Glomerular endothelial cell (primary cell): ENCODE measurements at regions not wholly inside any gene's neighbourhood (a gene's known extent, or its start where the extent isn't known, plus 50 kb on each side); places are given as distances from the start of the nearest gene placed in this dataset.
"Not testable (repeated sequence)": the region's sequence is repeated elsewhere in the genome, so short reads cannot be mapped to it uniquely, and the experiment has no call there.

Experiments used
- DNase-seq: peaks from one replicate; pipeline ENCODE4 v3.0.0-alpha.2; 2011; ENCODE audit warnings: low read depth, low spot score; ENCODE audit errors: extremely low read depth

GRCh38 chr2:143891879-143892308 is 628.0 kb downstream of the ZEB2 start:
- DNase-seq, result no peak

- no peak for DNase-seq
These were observed 629.1 kb downstream of the ZEB2 start for GRCh38 chr2:143890798-143891197.

DNA sequence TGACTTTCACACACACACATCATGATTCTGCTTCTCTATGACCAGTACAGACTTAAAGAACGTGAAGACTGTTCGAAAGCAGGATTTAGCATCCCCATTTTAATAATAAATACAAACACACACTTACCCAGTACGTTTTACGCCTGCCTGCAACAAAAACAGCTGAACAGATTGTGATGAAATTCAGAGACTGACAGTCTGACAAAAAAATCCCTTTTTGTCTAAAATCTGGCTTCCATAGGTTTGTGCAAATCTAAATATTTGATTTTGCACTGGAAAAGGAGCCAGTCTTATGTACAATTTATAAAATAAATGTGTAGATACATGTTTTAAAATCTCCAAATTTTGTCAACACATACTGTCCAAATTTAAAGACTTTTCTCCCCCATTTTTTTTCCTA is 630.7 kb downstream of the ZEB2 start:
- DNase-seq, result no peak

- no peak for DNase-seq
These were observed 634.5 kb downstream of the ZEB2 start for GRCh38 chr2:143885461-143885860.

DNA sequence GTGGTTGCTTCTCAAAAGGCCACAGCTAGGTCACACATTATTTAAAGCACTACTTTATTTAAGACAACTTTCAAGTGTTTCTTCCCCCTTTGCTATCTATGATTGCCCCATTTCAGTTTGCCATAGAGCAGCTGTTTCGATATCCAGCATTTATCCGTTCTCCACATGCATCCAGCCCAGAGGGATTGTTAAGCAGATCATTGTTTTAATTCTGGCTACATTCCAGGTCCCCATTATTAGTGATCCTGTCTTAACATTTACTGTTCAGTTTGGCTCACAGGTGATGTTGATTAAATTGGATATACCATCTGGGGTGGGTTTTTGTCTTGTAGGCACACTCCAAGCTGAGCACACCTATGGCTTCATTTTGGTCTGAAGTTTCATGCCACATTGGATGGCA is 638.7 kb downstream of the ZEB2 start:
- no peak for DNase-seq

DNA sequence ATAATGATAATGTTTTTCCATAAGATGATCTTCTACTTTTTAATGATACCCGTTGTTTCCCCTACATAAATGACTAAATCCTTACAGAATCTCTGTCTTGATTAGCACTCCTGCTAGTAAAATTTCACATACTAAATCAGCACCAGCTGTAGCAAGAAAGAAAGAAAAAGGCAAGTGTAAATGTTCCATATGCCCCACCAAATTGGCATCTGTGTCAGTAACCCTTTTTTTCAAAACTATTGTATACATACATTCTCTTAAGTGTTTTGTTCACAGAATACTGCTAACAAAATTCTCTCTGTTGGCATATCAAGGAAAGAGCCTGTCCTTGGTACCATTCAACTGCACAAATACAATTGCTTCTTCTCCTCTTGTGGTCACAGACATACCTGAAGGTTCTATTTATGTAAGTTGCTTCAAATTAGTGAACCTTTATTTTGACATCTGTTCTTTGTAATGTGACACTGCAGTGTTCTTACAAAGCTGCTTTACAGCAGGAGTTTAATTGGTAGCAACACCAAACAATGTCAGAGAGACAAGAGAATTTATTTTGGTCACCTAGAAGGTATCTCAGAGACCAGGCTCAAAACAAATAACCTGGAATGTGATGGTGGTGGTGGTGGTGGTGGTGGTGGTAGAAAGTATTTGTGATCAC is 641.9 kb downstream of the ZEB2 start:
- no peak for DNase-seq

- DNase-seq, result no peak
These were observed 642.9 kb downstream of the ZEB2 start for GRCh38 chr2:143877056-143877455.

- DNase-seq, result no peak
These were observed 644.4 kb downstream of the ZEB2 start for GRCh38 chr2:143875295-143876233.

GRCh38 chr2:143873886-143874285 is 646.0 kb downstream of the ZEB2 start:
- DNase-seq, result no peak

DNA sequence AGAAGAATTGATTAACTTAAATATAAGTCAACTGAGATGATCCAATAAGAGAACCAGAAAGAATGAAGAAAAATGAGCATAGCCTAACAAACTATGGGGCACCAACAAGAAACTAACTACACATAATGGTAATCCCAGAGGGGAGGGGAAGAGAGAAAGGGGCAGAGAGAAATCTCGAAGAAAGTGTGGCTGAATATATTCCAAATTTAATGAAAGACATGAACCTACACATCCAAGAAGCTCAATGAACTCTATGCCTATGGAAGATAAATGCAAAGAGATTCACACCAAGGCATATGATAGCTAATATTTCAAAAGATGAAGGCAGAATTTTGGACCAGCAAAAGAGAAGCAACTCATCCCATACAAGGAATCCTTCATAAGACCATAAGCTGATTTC is 649.2 kb downstream of the ZEB2 start:
- no peak for DNase-seq

- no peak for DNase-seq
These were observed 662.9 kb downstream of the ZEB2 start for GRCh38 chr2:143856978-143857377.

DNA sequence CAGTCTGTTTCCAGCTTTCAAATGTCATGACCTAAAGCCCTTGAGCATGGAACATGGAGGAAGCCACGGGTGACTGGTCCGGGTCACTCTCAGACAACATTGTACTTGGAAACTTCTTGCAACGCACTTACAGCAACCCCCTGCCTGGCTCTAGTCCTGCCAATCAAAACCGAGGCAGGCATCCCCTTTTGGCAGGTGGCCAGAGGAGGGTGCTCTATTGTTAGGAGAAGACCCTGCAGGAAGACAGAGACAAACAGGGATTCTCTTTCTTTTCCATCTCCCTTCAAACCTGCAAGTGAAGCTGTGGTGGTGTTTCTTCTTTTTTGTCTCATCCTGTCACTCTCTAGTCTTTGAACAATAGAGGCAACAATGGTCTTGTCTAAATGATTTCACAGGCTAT is 667.2 kb downstream of the ZEB2 start:
- DNase-seq, result no peak

GRCh38 chr2:143850084-143850483 is 669.8 kb downstream of the ZEB2 start:
- no peak for DNase-seq

DNA sequence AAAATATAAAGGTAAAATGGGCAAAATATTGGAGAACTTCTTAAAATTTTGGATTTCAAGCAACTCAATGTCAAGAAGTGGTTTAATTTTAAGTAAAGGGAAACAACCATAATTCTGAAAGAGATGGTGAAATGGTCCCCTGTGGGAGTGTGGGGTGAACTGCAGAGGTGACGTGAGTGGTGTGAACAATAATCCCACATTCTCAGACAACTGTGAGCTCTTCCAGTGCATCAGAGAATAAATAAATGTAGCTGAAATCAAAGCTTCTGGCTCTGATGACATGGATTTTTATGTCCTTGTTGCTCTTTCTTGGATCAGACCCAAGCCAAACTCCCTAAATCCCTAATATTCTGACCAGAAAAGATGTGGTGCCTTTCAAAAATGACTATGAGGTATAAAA is 672.7 kb downstream of the ZEB2 start:
- no peak for DNase-seq

GRCh38 chr2:143844986-143845385 is 674.9 kb downstream of the ZEB2 start:
- no peak for DNase-seq

GRCh38 chr2:143843686-143844085 is 676.2 kb downstream of the ZEB2 start:
- DNase-seq, result no peak

DNA sequence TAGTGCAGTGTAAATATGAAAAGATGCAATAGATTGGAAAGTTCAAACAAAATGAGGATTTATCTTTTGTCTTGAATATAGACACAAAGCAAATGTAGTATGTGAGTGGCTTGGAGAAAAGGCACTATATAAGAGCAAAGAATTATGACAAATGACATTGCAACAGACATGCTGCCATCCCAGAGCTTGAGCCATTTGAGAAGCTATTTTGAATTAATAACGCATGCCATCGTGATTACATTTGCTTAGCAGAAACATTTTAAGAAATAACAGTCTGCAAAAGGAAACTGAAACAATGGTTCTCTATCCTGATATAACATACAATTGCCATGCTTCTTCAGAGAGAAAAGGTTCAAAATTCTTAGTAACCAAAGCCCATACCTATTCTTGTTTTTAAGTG is 677.1 kb downstream of the ZEB2 start:
- no peak for DNase-seq

DNA sequence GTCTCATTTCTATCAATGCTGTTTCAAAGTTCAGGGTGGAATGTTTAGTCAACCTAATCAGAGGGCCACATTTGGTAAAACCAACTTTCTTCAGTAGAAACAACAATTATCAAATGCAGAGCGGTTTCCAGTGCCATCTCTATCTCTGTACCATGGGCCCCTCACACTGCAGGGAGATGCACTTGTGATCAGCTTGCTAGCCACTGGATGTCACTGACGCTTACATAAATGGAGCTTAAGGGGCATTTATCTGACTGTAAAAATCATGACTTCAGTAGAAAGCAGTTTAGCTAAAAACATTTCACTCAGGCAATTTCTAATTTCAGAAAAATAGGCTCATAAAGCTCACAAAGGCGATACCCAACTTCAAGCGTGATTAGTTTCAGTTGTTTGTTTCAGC is 678.0 kb downstream of the ZEB2 start:
- DNase-seq, result no peak

GRCh38 chr2:143840601-143841000 is 679.3 kb downstream of the ZEB2 start:
- DNase-seq, result no peak

GRCh38 chr2:143840194-143840593 is 679.7 kb downstream of the ZEB2 start:
- no peak for DNase-seq

GRCh38 chr2:143839456-143839855 is 680.5 kb downstream of the ZEB2 start:
- DNase-seq, result no peak

DNA sequence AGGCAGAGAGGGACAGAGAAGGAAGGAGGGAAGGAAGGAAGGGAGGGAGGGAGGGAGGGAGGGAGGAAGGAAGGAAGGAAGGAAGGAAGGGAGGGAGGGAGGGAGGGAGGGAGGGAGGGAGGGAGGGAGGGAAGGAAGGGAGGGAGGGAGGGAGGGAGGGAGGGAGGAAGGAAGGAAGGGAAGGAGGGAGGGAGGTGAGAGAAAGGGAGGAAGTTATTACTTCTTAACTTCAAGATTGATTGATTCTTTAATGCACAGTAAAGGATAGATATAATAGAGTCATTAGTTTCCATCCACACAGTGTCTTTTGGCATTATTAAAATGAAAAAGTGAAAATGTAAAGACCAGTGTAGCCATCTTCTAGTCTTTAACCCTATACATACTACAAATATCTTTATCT is 682.9 kb downstream of the ZEB2 start:
- DNase-seq, result not testable (repeated sequence)
